ENCODE measurements at regions not wholly inside any gene's neighbourhood (a gene's known extent, or its start where the extent isn't known, plus 50 kb on each side); places are given as distances from the start of the nearest gene placed in this dataset.

- H3K27ac ChIP-seq, result no peak overlapping the region
- WGBS, 4 donors, result 96 to 100% (median 100%) methylated on average over 1 of the region's 1 CpG
- no peak for DNase-seq
Observed at GRCh38 chr7:32241636-32242035, 171.4 kb upstream of the PDE1C start.

GRCh38 chr7:32239764-32240163, 169.6 kb upstream of the PDE1C start:
- 75 to 88% (median 78%) methylated on average over 1 of the region's 1 CpG for WGBS, 4 donors

More at GRCh38 chr7:32241636-32242035, 171.4 kb upstream of the PDE1C start:
- no peak overlapping the region for H3K4me3 ChIP-seq
- intact Hi-C loops (cut with DNase I), result no loop called here
- H3K27me3 ChIP-seq, result no peaks in the 10 kb centered on the region
- H3K4me1 ChIP-seq (replicated peaks in 1 of 2), result no peaks in the 10 kb centered on the region
- H3K9me3 ChIP-seq (replicated peaks in 1 of 3), result no peaks in the 10 kb centered on the region
- no peaks in the 10 kb centered on the region for H3K36me3 ChIP-seq (replicated peaks in 1 of 2)
- TF ChIP-seq CTCF (IDR thresholded peaks at IDR 0.05) (no peak), POLR2A (IDR thresholded peaks at IDR 0.05) (no peak)

GRCh38 chr7:32228601-32229000, 158.4 kb upstream of the PDE1C start:
- no peak overlapping the region for H3K4me3 ChIP-seq
- no peak for DNase-seq
- no peaks in the 10 kb centered on the region for H3K9me3 ChIP-seq (replicated peaks in 1 of 3)
- no peaks in the 10 kb centered on the region for H3K36me3 ChIP-seq (replicated peaks in 1 of 2)
- 76 to 100% (median 85%) methylated on average over 2 of the region's 2 CpGs for WGBS, 4 donors
- intact Hi-C loops (cut with DNase I), result no loop called here
- no peak overlapping the region for H3K27ac ChIP-seq
- H3K4me1 ChIP-seq (replicated peaks in 1 of 2), result no peaks in the 10 kb centered on the region
- H3K27me3 ChIP-seq, result no peaks in the 10 kb centered on the region
- no peak for TF ChIP-seq POLR2A (IDR thresholded peaks at IDR 0.05)
- TF ChIP-seq CTCF (IDR thresholded peaks at IDR 0.05), result no peak

More at GRCh38 chr7:32239764-32240163, 169.6 kb upstream of the PDE1C start:
- intact Hi-C loops (cut with DNase I), result no loop called here
- H3K27ac ChIP-seq, result no peak overlapping the region
- H3K4me1 ChIP-seq (replicated peaks in 1 of 2), result no peaks in the 10 kb centered on the region
- H3K36me3 ChIP-seq (replicated peaks in 1 of 2), result no peaks in the 10 kb centered on the region
- DNase-seq, result no peak
- H3K4me3 ChIP-seq, result no peak overlapping the region
- H3K27me3 ChIP-seq, result no peaks in the 10 kb centered on the region
- TF ChIP-seq CTCF (IDR thresholded peaks at IDR 0.05), result no peak
- no peak for TF ChIP-seq POLR2A (IDR thresholded peaks at IDR 0.05)
- H3K9me3 ChIP-seq (replicated peaks in 1 of 3), result no peaks in the 10 kb centered on the region

- DNase-seq, result no peak
- WGBS, 4 donors, result 50 to 88% (median 56%) methylated on average over 1 of the region's 1 CpG
- no peaks in the 10 kb centered on the region for H3K4me1 ChIP-seq (replicated peaks in 1 of 2)
- H3K9me3 ChIP-seq (replicated peaks in 1 of 3), result no peaks in the 10 kb centered on the region
- no peaks in the 10 kb centered on the region for H3K36me3 ChIP-seq (replicated peaks in 1 of 2)
- intact Hi-C loops (cut with DNase I), result no loop called here
- TF ChIP-seq POLR2A (IDR thresholded peaks at IDR 0.05), result no peak
- TF ChIP-seq CTCF (IDR thresholded peaks at IDR 0.05), result no peak
- no peaks in the 10 kb centered on the region for H3K27me3 ChIP-seq
- no peak overlapping the region for H3K4me3 ChIP-seq
- no peak overlapping the region for H3K27ac ChIP-seq
Observed at GRCh38 chr7:32227746-32228145, 157.5 kb upstream of the PDE1C start.
